ENCODE measurements at regions not wholly inside any gene's neighbourhood (a gene's known extent, or its start where the extent isn't known, plus 50 kb on each side); places are given as distances from the start of the nearest gene placed in this dataset.

DNA sequence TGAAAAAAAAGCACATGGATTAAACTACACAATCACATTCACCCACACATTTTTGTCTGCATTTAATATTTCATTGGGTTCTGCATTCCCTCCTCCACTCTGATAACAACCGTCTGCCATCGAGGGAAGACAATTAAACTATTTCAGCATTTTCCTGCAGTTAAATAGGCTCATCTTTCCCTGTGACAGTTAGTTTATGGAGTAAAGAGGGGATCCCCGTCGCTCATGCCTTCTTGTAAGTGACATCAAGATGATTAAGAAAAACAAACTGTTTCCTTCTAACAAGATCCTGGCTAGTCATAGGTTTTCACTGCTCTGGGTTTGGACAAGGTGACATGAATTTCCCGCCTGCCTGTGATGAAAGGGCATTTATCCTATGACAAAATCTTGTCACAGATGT, 98.0 kb upstream of the DYNLRB2 start:
- TF ChIP-seq, protein P1, sequence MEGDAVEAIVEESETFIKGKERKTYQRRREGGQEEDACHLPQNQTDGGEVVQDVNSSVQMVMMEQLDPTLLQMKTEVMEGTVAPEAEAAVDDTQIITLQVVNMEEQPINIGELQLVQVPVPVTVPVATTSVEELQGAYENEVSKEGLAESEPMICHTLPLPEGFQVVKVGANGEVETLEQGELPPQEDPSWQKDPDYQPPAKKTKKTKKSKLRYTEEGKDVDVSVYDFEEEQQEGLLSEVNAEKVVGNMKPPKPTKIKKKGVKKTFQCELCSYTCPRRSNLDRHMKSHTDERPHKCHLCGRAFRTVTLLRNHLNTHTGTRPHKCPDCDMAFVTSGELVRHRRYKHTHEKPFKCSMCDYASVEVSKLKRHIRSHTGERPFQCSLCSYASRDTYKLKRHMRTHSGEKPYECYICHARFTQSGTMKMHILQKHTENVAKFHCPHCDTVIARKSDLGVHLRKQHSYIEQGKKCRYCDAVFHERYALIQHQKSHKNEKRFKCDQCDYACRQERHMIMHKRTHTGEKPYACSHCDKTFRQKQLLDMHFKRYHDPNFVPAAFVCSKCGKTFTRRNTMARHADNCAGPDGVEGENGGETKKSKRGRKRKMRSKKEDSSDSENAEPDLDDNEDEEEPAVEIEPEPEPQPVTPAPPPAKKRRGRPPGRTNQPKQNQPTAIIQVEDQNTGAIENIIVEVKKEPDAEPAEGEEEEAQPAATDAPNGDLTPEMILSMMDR (IDR thresholded peaks at IDR 0.05): no peak
- no peak for TF ChIP-seq POLR2AphosphoS5 (IDR thresholded peaks at IDR 0.05)
